ENCODE measurements at regions not wholly inside any gene's neighbourhood (a gene's known extent, or its start where the extent isn't known, plus 50 kb on each side); places are given as distances from the start of the nearest gene placed in this dataset.
"Not testable (repeated sequence)": the region's sequence is repeated elsewhere in the genome, so short reads cannot be mapped to it uniquely, and the experiment has no call there.

DNA sequence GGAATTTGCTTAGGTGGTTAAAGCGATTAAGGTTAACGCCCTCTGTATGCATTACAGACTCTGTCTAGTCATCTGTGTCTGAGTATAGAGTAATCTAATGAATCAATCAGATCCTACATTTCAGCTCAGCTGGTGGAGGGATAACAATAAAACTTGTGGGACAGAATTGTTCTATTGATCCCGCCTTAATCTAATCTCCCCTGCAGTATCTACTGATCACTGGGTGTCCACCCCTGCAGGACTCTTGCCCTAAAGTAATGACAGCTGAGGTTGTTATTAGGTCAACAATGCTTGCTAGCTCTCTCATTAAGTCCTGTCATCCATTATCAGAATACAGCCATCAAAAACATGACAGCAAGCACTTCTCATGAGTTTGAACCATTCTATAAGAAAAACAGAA lies 462.6 kb upstream of the TMEFF2 start:
- DNase-seq (ENCODE audit: low spot score), result no peak
- TF ChIP-seq CTCF (IDR thresholded peaks at IDR 0.05; ENCODE audit: extremely low read depth, missing control alignments), result no peak

DNA sequence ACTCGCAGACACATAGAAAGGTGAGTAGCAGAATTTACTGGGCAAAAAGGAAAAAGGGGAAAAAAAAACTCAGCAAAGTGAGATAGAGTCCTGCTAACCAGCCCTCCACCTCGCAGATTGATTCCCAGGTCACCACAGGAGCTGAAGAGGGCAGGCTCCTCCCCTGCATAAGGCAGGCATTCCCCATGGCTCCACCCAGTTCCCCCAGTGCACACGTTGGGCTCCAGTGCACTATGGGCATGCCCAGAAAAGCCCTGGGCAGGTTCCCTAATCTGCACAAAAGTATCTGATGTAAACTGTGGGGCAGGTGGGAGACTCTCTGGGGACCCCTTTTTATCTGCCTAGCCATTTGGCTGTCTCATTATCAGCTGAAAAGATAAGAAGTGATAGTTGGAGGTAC lies 461.2 kb upstream of the TMEFF2 start:
- no peak for TF ChIP-seq CTCF (IDR thresholded peaks at IDR 0.05; ENCODE audit: extremely low read depth, missing control alignments)
- no peak for DNase-seq (ENCODE audit: low spot score)

DNA sequence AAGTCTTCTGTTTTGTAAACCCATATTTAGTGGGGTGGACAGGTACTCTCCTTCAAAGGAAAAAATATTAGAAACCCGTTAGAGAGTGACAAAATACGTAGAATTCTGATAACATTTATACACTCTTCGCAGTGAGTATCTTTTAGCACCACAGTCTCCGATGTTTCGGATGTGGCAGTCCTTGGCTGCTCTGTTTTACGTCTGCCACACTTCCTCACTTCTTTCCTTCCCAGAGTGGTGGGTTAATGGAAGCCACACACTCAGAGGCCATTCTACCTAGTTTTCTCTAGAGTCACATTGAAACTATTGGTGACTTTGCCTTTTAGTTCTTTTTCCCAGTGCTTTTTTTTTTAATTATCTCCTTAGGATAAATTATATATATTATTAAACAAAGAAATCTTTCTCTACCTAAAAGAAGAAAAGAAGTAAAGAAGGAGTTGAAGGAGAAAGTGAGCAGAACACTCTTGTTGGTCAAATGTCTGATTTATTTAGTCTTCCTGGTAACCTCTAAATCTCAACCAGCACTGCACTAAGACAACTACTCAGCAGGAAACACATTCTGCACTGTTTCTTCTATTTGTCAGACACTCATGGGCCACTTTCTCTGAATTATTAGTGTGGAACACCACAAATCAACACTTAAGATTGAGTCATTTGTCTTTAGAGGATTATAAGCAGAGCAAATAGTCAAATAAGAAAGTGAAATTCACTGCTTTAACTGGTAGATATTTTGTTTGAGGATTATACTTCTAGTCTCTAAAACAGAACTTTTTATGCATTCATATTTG lies 451.3 kb upstream of the TMEFF2 start:
- DNase-seq (ENCODE audit: low spot score), result no peak
- no peak for TF ChIP-seq CTCF (IDR thresholded peaks at IDR 0.05; ENCODE audit: extremely low read depth, missing control alignments)

GRCh38 chr2:192634557-192634956 lies 439.8 kb upstream of the TMEFF2 start:
- no peak for TF ChIP-seq CTCF (IDR thresholded peaks at IDR 0.05; ENCODE audit: extremely low read depth, missing control alignments)
- no peak for DNase-seq (ENCODE audit: low spot score)

DNA sequence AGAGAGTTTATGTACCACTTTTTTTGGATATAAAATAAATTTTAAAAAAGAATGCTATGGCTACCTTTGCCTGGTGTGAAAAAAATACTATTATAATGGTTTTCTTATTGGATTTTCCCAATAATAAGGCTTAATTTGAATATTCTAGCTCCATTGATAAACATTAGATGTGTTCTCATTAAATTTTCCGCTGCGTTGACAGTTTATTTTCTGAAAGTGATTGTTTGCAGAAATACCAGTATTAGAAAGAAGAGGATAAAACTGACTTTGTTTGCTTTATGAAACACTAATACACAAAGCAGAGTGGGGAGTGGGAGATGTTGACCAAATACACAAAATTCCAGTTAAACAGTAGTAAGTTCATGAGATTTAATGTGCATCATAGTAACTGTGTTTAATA lies 433.3 kb upstream of the TMEFF2 start:
- no peak for DNase-seq (ENCODE audit: low spot score)
- TF ChIP-seq CTCF (IDR thresholded peaks at IDR 0.05; ENCODE audit: extremely low read depth, missing control alignments), result no peak

GRCh38 chr2:192615105-192615504 lies 420.4 kb upstream of the TMEFF2 start:
- no peak for TF ChIP-seq CTCF (IDR thresholded peaks at IDR 0.05; ENCODE audit: extremely low read depth, missing control alignments)
- DNase-seq (ENCODE audit: low spot score), result no peak

DNA sequence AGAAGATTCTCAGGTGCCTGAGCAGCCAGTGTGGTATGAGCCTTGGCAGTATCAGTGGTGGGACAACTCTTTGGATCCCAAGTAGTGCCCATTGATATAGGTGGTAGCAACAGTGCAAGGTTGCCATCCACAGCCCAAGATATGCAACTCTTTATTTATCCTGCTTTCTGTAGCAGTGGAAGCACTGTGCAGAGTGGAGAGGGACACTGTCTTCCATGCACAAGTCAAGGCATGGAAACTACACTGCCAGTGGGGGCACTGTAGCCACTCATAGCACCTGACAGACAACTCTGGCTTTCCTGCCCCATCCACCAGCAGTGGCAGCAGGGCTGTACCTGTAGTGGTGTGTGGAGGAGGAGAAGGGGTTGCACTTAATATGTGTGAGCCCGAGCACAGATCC lies 409.6 kb upstream of the TMEFF2 start:
- DNase-seq (ENCODE audit: low spot score), result no peak
- TF ChIP-seq CTCF (IDR thresholded peaks at IDR 0.05; ENCODE audit: extremely low read depth, missing control alignments), result no peak

GRCh38 chr2:192598649-192599048 lies 403.9 kb upstream of the TMEFF2 start:
- DNase-seq (ENCODE audit: low spot score), result not testable (repeated sequence)

Measured in GM20000 (cell line).